Lower lobe of right lung (tissue), 2 donors: ENCODE measurements at regions not wholly inside any gene's neighbourhood (a gene's known extent, or its start where the extent isn't known, plus 50 kb on each side); places are given as distances from the start of the nearest gene placed in this dataset.
"Not testable (repeated sequence)": the region's sequence is repeated elsewhere in the genome, so short reads cannot be mapped to it uniquely, and the experiment has no call there.

Source experiments
- ATAC-seq, 2 donors: fragments of 200-7000 bp; cut with Tn5 transposase; one replicate each; pipeline ENCODE4 v1.9.1; 2020 to 2022; ENCODE audit warnings: mild to moderate bottlenecking in 2 of 2, moderate library complexity in 2 of 2
- DNase-seq: peaks from one replicate; pipeline ENCODE4 v3.0.0-alpha.2; 2020
- H3K27ac ChIP-seq: fragments of 200-600 bp; one replicate; pipeline ENCODE4 v1.8.0; 2022
- H3K27me3 ChIP-seq: fragments of 200-600 bp; one replicate; pipeline ENCODE4 v1.8.0; 2022; ENCODE audit warnings: low read depth
- H3K36me3 ChIP-seq: fragments of 200-600 bp; one replicate; pipeline ENCODE4 v1.8.0; 2022; ENCODE audit warnings: mild to moderate bottlenecking
- H3K4me1 ChIP-seq: fragments of 200-600 bp; one replicate; pipeline ENCODE4 v1.8.0; 2022
- H3K4me3 ChIP-seq: fragments of 200-600 bp; one replicate; pipeline ENCODE4 v1.8.0; 2022; ENCODE audit warnings: mild to moderate bottlenecking
- H3K9me3 ChIP-seq: fragments of 200-600 bp; one replicate; pipeline ENCODE4 v1.8.0; 2022
- intact Hi-C: fragments of 100-400 bp; cut with DNase I; formaldehyde crosslinking; loops from one replicate; pipeline ENCODE4 v1.11.0; 2022
- TF ChIP-seq, protein P1 (sequence below): fragments of 200-600 bp; IDR thresholded peaks from one replicate; pipeline ENCODE4 v1.8.0; 2022; ENCODE audit warnings: antibody characterized with exemption, mild to moderate bottlenecking
- donor health status: DM: no; HTN: yes; CAD: no; lungs with severe emphysema.

DNA sequence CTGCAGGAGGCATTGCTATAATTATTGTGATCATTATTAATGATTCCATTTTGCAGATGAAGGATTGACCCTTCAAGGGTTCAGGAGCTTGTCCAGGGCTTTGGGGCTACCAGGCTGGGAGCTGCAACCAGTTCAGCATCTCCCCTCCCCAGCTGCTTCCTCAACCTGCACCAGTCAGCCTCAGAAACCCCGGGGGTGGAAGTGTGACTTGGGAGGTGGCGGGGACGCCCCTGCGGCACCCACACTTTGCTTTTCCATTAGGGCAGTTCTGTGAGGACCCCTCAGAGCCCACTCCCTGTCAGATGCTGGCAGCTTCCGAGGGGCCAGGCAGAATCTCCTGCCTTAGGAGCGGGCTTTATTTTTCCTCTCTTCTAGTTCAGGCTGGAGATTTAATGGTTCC is 85.6 kb downstream of the OLFM1 start:
- TF ChIP-seq, protein P1, sequence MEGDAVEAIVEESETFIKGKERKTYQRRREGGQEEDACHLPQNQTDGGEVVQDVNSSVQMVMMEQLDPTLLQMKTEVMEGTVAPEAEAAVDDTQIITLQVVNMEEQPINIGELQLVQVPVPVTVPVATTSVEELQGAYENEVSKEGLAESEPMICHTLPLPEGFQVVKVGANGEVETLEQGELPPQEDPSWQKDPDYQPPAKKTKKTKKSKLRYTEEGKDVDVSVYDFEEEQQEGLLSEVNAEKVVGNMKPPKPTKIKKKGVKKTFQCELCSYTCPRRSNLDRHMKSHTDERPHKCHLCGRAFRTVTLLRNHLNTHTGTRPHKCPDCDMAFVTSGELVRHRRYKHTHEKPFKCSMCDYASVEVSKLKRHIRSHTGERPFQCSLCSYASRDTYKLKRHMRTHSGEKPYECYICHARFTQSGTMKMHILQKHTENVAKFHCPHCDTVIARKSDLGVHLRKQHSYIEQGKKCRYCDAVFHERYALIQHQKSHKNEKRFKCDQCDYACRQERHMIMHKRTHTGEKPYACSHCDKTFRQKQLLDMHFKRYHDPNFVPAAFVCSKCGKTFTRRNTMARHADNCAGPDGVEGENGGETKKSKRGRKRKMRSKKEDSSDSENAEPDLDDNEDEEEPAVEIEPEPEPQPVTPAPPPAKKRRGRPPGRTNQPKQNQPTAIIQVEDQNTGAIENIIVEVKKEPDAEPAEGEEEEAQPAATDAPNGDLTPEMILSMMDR, result no peak
- no peak overlapping the region for H3K27ac ChIP-seq
- no peaks in the 10 kb centered on the region for H3K36me3 ChIP-seq
- ATAC-seq, result no peak
- no peaks in the 10 kb centered on the region for H3K9me3 ChIP-seq
- DNase-seq, result no peak
- H3K27me3 ChIP-seq, result peaks cover 13% of the 10 kb centered on the region
- H3K4me1 ChIP-seq, result no peaks in the 10 kb centered on the region
- no peak overlapping the region for H3K4me3 ChIP-seq
- intact Hi-C loops, result no loop called here

DNA sequence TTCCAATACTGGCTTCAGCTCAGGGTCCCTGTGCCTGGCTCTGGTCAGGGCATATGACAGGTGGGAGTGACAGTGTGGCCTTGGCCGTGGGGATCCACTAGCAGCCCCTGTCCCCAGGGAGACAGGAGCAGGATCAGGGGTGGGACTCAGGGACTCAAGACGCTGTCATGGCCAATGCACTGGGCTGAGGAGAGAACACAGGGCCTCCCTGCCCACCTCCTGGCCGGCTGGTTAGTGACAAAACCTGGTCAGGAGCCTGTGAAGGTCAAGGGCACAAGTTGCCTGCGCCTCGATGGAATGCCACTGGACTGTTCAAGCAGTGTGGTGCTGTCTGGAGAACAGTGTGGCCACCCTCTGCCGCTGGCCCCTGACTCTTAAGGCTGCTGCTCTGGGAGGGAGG is 86.8 kb downstream of the OLFM1 start:
- no peaks in the 10 kb centered on the region for H3K36me3 ChIP-seq
- DNase-seq, result no peak
- H3K4me3 ChIP-seq, result no peak overlapping the region
- peaks cover 5% of the 10 kb centered on the region for H3K27me3 ChIP-seq
- no peaks in the 10 kb centered on the region for H3K4me1 ChIP-seq
- no peak overlapping the region for H3K27ac ChIP-seq
- intact Hi-C loops, result no loop called here
- TF ChIP-seq, protein P1, result no peak
- ATAC-seq, result no peak
- no peaks in the 10 kb centered on the region for H3K9me3 ChIP-seq

DNA sequence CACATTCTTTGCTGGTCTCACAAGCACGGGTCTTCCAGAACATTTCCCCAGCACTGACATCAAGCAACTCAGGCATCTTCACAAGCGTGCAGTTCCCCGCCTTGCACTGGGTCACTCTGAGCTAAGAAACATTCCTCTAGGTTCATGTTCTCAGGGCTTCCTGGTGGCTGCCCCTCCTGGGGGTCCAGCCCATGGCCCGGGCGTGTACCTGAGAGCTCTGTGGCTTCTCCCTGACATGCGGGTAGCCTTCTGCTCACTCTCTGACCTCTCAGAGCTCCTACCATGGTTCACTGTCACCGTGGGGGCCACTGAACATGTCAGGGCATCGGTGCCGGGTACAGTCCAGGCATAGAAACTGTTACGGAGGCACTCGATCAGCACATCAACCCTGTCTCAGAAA is 87.5 kb downstream of the OLFM1 start:
- DNase-seq, result no peak
- intact Hi-C loops, result no loop called here
- TF ChIP-seq, protein P1, result no peak
- H3K9me3 ChIP-seq, result no peaks in the 10 kb centered on the region
- ATAC-seq, result no peak
- H3K27me3 ChIP-seq, result peaks cover 5% of the 10 kb centered on the region
- no peak overlapping the region for H3K27ac ChIP-seq
- no peaks in the 10 kb centered on the region for H3K36me3 ChIP-seq
- H3K4me3 ChIP-seq, result no peak overlapping the region
- no peaks in the 10 kb centered on the region for H3K4me1 ChIP-seq

DNA sequence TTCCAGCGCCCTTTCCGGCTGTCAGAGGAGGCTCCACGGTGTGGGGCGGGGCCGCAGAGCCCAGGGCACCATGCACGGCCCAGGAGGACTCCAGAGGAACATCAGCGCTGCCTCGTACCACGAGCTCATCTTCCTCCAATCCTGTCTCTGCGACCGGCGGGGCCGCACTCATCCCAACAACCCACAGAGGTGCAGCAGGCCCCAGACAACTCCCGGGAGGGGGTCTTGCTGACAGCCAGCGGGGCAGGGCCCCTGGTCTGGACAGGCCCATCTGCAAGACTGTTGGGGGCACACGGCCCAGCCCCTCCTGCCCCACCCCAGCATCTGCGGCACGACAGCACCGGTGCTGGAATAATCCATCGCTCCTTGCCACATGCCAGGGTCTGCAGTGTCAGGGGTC is 88.8 kb downstream of the OLFM1 start:
- ATAC-seq (no peak), DNase-seq (no peak)
- H3K4me1 ChIP-seq, result no peaks in the 10 kb centered on the region
- no peaks in the 10 kb centered on the region for H3K36me3 ChIP-seq
- no peak overlapping the region for H3K4me3 ChIP-seq
- intact Hi-C loops, result no loop called here
- no peak overlapping the region for H3K27ac ChIP-seq
- no peaks in the 10 kb centered on the region for H3K9me3 ChIP-seq
- TF ChIP-seq, protein P1, result no peak
- peaks cover 5% of the 10 kb centered on the region for H3K27me3 ChIP-seq

DNA sequence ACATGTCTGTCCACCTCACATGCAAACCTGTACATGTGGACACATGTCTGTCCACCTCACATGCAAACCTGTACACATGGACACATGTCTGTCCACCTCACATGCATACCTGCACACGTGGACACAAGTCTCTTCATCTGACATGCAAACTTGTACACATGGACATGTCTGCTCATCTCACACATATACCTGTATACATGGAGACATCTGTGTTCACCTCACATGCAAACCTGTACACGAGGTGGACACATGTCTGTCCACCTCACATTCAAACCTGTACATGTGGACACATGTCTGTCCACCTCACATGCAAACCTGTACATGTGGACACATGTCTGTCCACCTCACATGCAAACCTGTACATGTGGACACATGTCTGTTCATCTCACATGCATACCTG is 90.1 kb downstream of the OLFM1 start:
- intact Hi-C loops, H3K4me1 ChIP-seq, DNase-seq, ATAC-seq, H3K9me3 ChIP-seq, H3K36me3 ChIP-seq, H3K27ac ChIP-seq, H3K4me3 ChIP-seq, H3K27me3 ChIP-seq: not testable (repeated sequence)

DNA sequence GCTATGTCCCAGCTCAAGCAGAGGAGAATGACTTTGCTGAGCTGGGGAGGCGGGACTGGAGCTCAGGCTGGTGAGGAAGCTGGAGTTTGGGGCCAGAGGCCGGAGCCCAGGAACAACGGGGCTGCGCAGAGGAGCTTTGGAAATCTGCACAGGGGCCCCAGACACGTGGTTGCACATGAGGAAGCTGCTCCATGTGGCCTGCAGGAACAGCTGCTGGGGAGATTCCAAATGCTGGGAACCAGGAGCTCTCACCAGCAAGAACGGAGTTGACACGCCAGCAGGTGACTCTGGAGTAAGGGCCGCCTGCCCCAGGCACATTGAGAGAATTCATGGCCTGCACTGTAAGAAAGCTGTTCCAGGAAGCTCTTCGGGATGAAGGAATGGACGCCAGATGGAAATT is 91.0 kb downstream of the OLFM1 start:
- TF ChIP-seq, protein P1, result no peak
- Histone ChIP-seq H3K27me3 (peaks cover 5% of the 10 kb centered on the region), H3K9me3 (no peaks in the 10 kb centered on the region), H3K27ac (no peak overlapping the region), H3K36me3 (no peaks in the 10 kb centered on the region), H3K4me3 (no peak overlapping the region), H3K4me1 (no peaks in the 10 kb centered on the region)
- DNase-seq (no peak), ATAC-seq (no peak)
- intact Hi-C loops, result no loop called here
